ENCODE measurements at regions not wholly inside any gene's neighbourhood (a gene's known extent, or its start where the extent isn't known, plus 50 kb on each side); places are given as distances from the start of the nearest gene placed in this dataset.

DNA sequence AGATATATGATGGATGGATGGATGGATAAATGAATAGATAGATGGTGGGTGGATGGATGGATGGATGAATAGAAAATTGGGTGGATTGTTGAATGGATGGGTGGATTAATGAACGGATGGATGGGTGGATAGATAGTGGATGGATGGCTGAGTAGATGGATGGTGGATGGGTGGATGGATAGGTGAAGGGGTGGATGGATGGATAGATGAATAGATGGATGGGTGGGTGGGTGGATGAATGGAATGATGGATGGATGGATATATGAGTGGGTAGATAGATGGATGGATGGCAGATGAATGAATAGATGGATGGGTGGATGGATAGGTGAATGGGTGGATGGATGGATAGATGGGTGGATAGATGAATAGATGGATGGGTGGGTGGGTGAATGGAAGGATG, 80.7 kb upstream of the NEDD9 start:
- TF ChIP-seq RARB (CRISPR knock-in tag; IDR thresholded peaks at IDR 0.05): no peak
- no peak for TF ChIP-seq ZFP3 (CRISPR knock-in tag; IDR thresholded peaks at IDR 0.05)
- no peak for TF ChIP-seq ZC3H10 (CRISPR knock-in tag; IDR thresholded peaks at IDR 0.05)
- no peak for TF ChIP-seq CSDC2 (CRISPR knock-in tag; IDR thresholded peaks at IDR 0.05)
- TF ChIP-seq ZNF8 (CRISPR knock-in tag; IDR thresholded peaks at IDR 0.05): no peak
- TF ChIP-seq ISL1 (CRISPR knock-in tag; IDR thresholded peaks at IDR 0.05): no peak
- TF ChIP-seq, protein P1, sequence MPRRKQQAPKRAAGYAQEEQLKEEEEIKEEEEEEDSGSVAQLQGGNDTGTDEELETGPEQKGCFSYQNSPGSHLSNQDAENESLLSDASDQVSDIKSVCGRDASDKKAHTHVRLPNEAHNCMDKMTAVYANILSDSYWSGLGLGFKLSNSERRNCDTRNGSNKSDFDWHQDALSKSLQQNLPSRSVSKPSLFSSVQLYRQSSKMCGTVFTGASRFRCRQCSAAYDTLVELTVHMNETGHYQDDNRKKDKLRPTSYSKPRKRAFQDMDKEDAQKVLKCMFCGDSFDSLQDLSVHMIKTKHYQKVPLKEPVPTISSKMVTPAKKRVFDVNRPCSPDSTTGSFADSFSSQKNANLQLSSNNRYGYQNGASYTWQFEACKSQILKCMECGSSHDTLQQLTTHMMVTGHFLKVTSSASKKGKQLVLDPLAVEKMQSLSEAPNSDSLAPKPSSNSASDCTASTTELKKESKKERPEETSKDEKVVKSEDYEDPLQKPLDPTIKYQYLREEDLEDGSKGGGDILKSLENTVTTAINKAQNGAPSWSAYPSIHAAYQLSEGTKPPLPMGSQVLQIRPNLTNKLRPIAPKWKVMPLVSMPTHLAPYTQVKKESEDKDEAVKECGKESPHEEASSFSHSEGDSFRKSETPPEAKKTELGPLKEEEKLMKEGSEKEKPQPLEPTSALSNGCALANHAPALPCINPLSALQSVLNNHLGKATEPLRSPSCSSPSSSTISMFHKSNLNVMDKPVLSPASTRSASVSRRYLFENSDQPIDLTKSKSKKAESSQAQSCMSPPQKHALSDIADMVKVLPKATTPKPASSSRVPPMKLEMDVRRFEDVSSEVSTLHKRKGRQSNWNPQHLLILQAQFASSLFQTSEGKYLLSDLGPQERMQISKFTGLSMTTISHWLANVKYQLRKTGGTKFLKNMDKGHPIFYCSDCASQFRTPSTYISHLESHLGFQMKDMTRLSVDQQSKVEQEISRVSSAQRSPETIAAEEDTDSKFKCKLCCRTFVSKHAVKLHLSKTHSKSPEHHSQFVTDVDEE (CRISPR knock-in tag; IDR thresholded peaks at IDR 0.05): no peak
- no peak for TF ChIP-seq PPARA (CRISPR knock-in tag; IDR thresholded peaks at IDR 0.05; ENCODE audit: borderline replicate concordance)
- no peak for ATAC-seq

DNA sequence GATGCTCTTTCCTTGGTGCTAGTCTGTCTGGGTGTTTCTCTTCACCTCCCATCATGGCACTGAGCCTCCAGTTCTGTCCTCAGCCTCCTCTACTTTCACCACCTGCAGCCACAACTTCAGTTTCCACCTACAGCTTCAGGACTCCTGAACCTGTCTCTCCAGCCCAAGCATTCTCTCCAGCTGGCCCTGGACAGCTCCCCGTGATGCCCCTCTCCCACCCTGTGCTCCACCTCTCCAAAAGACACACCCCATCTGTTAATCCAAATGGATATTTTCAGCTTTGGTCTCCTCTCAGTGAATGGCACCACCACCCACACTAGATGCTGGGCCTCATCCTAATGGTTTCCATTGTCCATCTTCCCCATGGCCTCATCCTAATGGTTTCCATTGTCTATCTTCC, 79.5 kb upstream of the NEDD9 start:
- no peak for TF ChIP-seq ZNF8 (CRISPR knock-in tag; IDR thresholded peaks at IDR 0.05)

DNA sequence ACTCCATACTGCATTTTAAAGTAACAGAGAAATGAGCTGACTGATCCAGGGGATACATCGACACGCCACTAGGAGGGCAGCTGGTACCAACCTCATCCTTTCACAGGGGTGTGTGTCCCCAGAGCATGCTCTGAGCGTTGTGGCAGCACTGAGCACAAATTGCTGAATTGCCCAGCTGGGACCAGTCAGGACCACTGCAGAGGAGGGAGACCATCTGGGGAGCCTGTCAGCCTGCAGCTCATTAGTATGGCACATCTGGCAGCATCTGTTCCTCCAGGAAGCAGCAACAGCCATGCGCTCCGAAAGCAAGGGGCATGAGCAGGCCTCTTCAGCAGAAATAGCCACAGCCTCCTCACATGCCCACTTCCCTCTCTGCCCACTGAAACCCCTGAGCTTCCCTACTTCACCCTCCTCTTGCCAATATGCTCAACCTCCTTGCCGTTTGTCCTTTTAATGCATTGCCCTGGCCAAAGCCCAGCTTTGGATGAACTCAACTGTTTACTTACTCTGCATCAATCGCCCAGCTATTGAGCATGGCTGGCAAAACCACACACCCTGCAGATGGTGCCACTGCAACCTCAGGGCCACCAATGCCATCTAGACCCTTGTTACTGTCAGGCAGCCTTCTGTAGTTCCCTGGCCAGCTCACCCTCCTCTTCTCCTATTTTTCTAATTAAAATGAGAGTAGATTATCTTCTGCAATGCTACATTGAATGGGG, 77.6 kb upstream of the NEDD9 start:
- TF ChIP-seq, protein P2, sequence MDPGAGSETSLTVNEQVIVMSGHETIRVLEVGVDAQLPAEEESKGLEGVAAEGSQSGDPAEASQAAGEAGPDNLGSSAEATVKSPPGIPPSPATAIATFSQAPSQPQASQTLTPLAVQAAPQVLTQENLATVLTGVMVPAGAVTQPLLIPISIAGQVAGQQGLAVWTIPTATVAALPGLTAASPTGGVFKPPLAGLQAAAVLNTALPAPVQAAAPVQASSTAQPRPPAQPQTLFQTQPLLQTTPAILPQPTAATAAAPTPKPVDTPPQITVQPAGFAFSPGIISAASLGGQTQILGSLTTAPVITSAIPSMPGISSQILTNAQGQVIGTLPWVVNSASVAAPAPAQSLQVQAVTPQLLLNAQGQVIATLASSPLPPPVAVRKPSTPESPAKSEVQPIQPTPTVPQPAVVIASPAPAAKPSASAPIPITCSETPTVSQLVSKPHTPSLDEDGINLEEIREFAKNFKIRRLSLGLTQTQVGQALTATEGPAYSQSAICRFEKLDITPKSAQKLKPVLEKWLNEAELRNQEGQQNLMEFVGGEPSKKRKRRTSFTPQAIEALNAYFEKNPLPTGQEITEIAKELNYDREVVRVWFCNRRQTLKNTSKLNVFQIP (CRISPR knock-in tag; IDR thresholded peaks at IDR 0.05; ENCODE audit: borderline replicate concordance, low read depth): no peak
- no peak for TF ChIP-seq CSDC2 (CRISPR knock-in tag; IDR thresholded peaks at IDR 0.05)
- no peak for TF ChIP-seq SNAI2 (CRISPR knock-in tag; IDR thresholded peaks at IDR 0.05)
- no peak for TF ChIP-seq ZNF70 (CRISPR knock-in tag; IDR thresholded peaks at IDR 0.05)
- no peak for TF ChIP-seq ZFP30 (CRISPR knock-in tag; IDR thresholded peaks at IDR 0.05)
- no peak for TF ChIP-seq GLIS3 (CRISPR knock-in tag; IDR thresholded peaks at IDR 0.05)
- TF ChIP-seq ISL1 (CRISPR knock-in tag; IDR thresholded peaks at IDR 0.05): no peak
- no peak for TF ChIP-seq RARB (CRISPR knock-in tag; IDR thresholded peaks at IDR 0.05)
- TF ChIP-seq, protein P3, sequence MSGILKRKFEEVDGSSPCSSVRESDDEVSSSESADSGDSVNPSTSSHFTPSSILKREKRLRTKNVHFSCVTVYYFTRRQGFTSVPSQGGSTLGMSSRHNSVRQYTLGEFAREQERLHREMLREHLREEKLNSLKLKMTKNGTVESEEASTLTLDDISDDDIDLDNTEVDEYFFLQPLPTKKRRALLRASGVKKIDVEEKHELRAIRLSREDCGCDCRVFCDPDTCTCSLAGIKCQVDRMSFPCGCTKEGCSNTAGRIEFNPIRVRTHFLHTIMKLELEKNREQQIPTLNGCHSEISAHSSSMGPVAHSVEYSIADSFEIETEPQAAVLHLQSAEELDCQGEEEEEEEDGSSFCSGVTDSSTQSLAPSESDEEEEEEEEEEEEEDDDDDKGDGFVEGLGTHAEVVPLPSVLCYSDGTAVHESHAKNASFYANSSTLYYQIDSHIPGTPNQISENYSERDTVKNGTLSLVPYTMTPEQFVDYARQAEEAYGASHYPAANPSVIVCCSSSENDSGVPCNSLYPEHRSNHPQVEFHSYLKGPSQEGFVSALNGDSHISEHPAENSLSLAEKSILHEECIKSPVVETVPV (CRISPR knock-in tag; IDR thresholded peaks at IDR 0.05): no peak
- no peak for TF ChIP-seq BACH2 (CRISPR knock-in tag; IDR thresholded peaks at IDR 0.05; ENCODE audit: borderline replicate concordance)
- TF ChIP-seq TCF4 (CRISPR knock-in tag; IDR thresholded peaks at IDR 0.05; ENCODE audit: borderline replicate concordance): no peak
- TF ChIP-seq, protein P4, sequence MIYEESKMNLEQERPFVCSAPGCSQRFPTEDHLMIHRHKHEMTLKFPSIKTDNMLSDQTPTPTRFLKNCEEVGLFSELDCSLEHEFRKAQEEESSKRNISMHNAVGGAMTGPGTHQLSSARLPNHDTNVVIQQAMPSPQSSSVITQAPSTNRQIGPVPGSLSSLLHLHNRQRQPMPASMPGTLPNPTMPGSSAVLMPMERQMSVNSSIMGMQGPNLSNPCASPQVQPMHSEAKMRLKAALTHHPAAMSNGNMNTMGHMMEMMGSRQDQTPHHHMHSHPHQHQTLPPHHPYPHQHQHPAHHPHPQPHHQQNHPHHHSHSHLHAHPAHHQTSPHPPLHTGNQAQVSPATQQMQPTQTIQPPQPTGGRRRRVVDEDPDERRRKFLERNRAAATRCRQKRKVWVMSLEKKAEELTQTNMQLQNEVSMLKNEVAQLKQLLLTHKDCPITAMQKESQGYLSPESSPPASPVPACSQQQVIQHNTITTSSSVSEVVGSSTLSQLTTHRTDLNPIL (CRISPR knock-in tag; IDR thresholded peaks at IDR 0.05; ENCODE audit: low read depth): no peak
- TF ChIP-seq ZC3H10 (CRISPR knock-in tag; IDR thresholded peaks at IDR 0.05): no peak
- TF ChIP-seq ZNF8 (CRISPR knock-in tag; IDR thresholded peaks at IDR 0.05): no peak
- ATAC-seq: peak; percentile 37; the same call in 2 of the 3 replicates

More for the DNA sequence above, 79.5 kb upstream of the NEDD9 start:
- no peak for ATAC-seq

DNA sequence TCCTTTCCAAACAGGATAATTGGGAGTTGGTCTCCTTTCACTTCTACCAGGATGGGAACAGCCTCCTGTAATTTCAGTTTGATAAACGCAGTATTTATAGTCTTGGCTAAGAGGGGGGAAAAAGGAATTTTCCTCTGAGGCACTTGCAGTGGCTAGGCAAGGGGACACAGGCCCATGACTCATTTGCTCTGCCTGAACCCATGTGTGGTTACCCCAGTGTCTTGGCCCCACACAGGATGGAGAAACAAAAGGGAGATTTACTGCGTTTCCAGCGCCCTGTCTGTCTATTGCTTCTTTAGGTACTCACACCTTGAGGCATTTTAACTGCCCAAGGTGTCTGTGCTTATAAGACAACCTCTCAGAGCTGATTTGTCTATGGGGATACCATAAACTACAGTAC, 74.8 kb upstream of the NEDD9 start:
- TF ChIP-seq ISL1 (CRISPR knock-in tag; IDR thresholded peaks at IDR 0.05): no peak
- TF ChIP-seq CSDC2 (CRISPR knock-in tag; IDR thresholded peaks at IDR 0.05): no peak
- TF ChIP-seq TOX (CRISPR knock-in tag; IDR thresholded peaks at IDR 0.05; ENCODE audit: borderline replicate concordance): no peak
- TF ChIP-seq BACH2 (CRISPR knock-in tag; IDR thresholded peaks at IDR 0.05; ENCODE audit: borderline replicate concordance): no peak
- TF ChIP-seq TCF4 (CRISPR knock-in tag; IDR thresholded peaks at IDR 0.05; ENCODE audit: borderline replicate concordance): no peak
- no peak for TF ChIP-seq ZFP3 (CRISPR knock-in tag; IDR thresholded peaks at IDR 0.05)
- TF ChIP-seq, protein P2 (CRISPR knock-in tag; IDR thresholded peaks at IDR 0.05; ENCODE audit: borderline replicate concordance, low read depth): no peak
- TF ChIP-seq ZNF70 (CRISPR knock-in tag; IDR thresholded peaks at IDR 0.05): no peak
- TF ChIP-seq SNAI2 (CRISPR knock-in tag; IDR thresholded peaks at IDR 0.05): no peak
- TF ChIP-seq GLIS3 (CRISPR knock-in tag; IDR thresholded peaks at IDR 0.05): no peak
- no peak for TF ChIP-seq ZC3H10 (CRISPR knock-in tag; IDR thresholded peaks at IDR 0.05)
- no peak for TF ChIP-seq ZNF8 (CRISPR knock-in tag; IDR thresholded peaks at IDR 0.05)
- no peak for ATAC-seq
